WTC11 (cell line): ENCODE measurements at regions not wholly inside any gene's neighbourhood (a gene's known extent, or its start where the extent isn't known, plus 50 kb on each side); places are given as distances from the start of the nearest gene placed in this dataset.

ENCODE experiments used
- ATAC-seq: fragments of 200-7000 bp; cut with Tn5 transposase; 2 replicates; pipeline ENCODE4 v1.10.0; 2021; ENCODE audit warnings: mild to moderate bottlenecking, moderate library complexity
- CTCF ChIA-PET: fragments of 300-600 bp; sonication (Branson Sonifier 250); formaldehyde crosslinking; loops from one replicate; lab custom pipeline; 2021; ENCODE audit warnings: antibody characterized with exemption; lab: Charles Lee
- POLR2A ChIA-PET: fragments of 350-600 bp; sonication (Branson Sonifier 250); formaldehyde crosslinking; loops from one replicate; lab custom pipeline; 2021; ENCODE audit warnings: antibody characterized with exemption; lab: Charles Lee
- DNase-seq: peaks from one replicate; pipeline ENCODE4 v3.0.0; 2021; ENCODE audit warnings: low spot score
- H3K27ac Mint-ChIP-seq: 2 replicates; pipeline ENCODE4 v1.8.0; 2021; ENCODE audit warnings: mixed read lengths
- H3K27me3 Mint-ChIP-seq: 2 replicates; pipeline ENCODE4 v1.8.0; 2021; ENCODE audit warnings: low read depth, mild to moderate bottlenecking, moderate library complexity, mixed read lengths
- H3K36me3 Mint-ChIP-seq: 2 replicates; pipeline ENCODE4 v1.8.0; 2021; ENCODE audit warnings: mixed read lengths
- H3K4me1 Mint-ChIP-seq: 2 replicates; pipeline ENCODE4 v1.8.0; 2022; ENCODE audit warnings: mixed read lengths
- H3K4me3 Mint-ChIP-seq: 2 replicates; pipeline ENCODE4 v1.8.0; 2021; ENCODE audit warnings: mild to moderate bottlenecking, moderate library complexity, mixed read lengths
- H3K9me3 Mint-ChIP-seq: 2 replicates; pipeline ENCODE4 v1.8.0; 2021; ENCODE audit warnings: mixed read lengths
- EMX1 ChIP-seq: fragments of 250-450 bp; sonication (Bioruptor Pico); IDR thresholded peaks from 2 replicates; pipeline ENCODE4 v1.8.0; 2021; ENCODE audit warnings: mild to moderate bottlenecking
- GTF2I ChIP-seq: fragments of 250-450 bp; sonication (Bioruptor Pico); conservative IDR thresholded peaks from 2 replicates; pipeline ENCODE4 v1.4.0; 2021; ENCODE audit warnings: mild to moderate bottlenecking
- MXD4 ChIP-seq: fragments of 250-450 bp; sonication (Bioruptor Pico); IDR thresholded peaks from 2 replicates; pipeline ENCODE4 v1.8.0; 2021; ENCODE audit warnings: mild to moderate bottlenecking, moderate library complexity, borderline replicate concordance
- OVOL2 ChIP-seq: fragments of 250-450 bp; sonication (Bioruptor Pico); IDR thresholded peaks from 2 replicates; pipeline ENCODE4 v1.9.0; 2021; ENCODE audit warnings: mild to moderate bottlenecking, borderline replicate concordance
- RELA ChIP-seq: sonication (generic); formaldehyde crosslinking; IDR thresholded peaks from 2 replicates; pipeline ENCODE4 v1.8.1; 2022; ENCODE audit warnings: missing genetic modification reagents, mild to moderate bottlenecking, borderline replicate concordance
- SMAD3 ChIP-seq: sonication (generic); formaldehyde crosslinking; IDR thresholded peaks from 2 replicates; pipeline ENCODE4 v1.8.0; 2022; ENCODE audit warnings: missing genetic modification reagents, mild to moderate bottlenecking, borderline replicate concordance
- SOX15 ChIP-seq: fragments of 250-450 bp; sonication (Bioruptor Pico); IDR thresholded peaks from 2 replicates; pipeline ENCODE4 v1.9.0; 2021; ENCODE audit warnings: mild to moderate bottlenecking
- ZNF138 ChIP-seq: sonication (generic); formaldehyde crosslinking; conservative IDR thresholded peaks from 2 replicates; pipeline ENCODE4 v1.8.1; 2022; ENCODE audit warnings: mild to moderate bottlenecking, moderate library complexity, missing genetic modification reagents
- ZNF219 ChIP-seq: sonication (generic); formaldehyde crosslinking; IDR thresholded peaks from 2 replicates; pipeline ENCODE4 v1.8.0; 2023; ENCODE audit warnings: missing genetic modification reagents, mild to moderate bottlenecking, borderline replicate concordance
- TF ChIP-seq, protein P1 (sequence below): fragments of 250-450 bp; sonication (Bioruptor Pico); IDR thresholded peaks from 2 replicates; pipeline ENCODE4 v2.1.2; 2022; ENCODE audit warnings: mild to moderate bottlenecking, moderate library complexity
- TF ChIP-seq, protein P2 (sequence below): sonication (generic); formaldehyde crosslinking; IDR thresholded peaks from 2 replicates; pipeline ENCODE4 v1.8.1; 2022; ENCODE audit warnings: low read depth, mild to moderate bottlenecking, moderate library complexity, missing genetic modification reagents, borderline replicate concordance
- TF ChIP-seq, protein P3 (sequence below): sonication (generic); formaldehyde crosslinking; IDR thresholded peaks from 2 replicates; pipeline ENCODE4 v1.8.0; 2023; ENCODE audit warnings: missing genetic modification reagents, mild to moderate bottlenecking, borderline replicate concordance
- TF ChIP-seq, protein P4 (sequence below): fragments of 200-600 bp; IDR thresholded peaks from 2 replicates; pipeline ENCODE4 v1.8.0; 2022; ENCODE audit warnings: antibody characterized with exemption
- TF ChIP-seq, protein P5 (sequence below): fragments of 250-450 bp; sonication (Bioruptor Pico); conservative IDR thresholded peaks from 2 replicates; pipeline ENCODE4 v1.9.0; 2021; ENCODE audit warnings: mild to moderate bottlenecking
- TF ChIP-seq, protein P6 (sequence below): sonication (generic); formaldehyde crosslinking; IDR thresholded peaks from 2 replicates; pipeline ENCODE4 v1.8.1; 2023; ENCODE audit warnings: mild to moderate bottlenecking, missing genetic modification reagents
- TF ChIP-seq, protein P7 (sequence below): sonication (generic); formaldehyde crosslinking; IDR thresholded peaks from 2 replicates; pipeline ENCODE4 v1.8.0; 2022; ENCODE audit warnings: mild to moderate bottlenecking, missing genetic modification reagents
- TF ChIP-seq, protein P8 (sequence below): sonication (generic); formaldehyde crosslinking; IDR thresholded peaks from 2 replicates; pipeline ENCODE4 v1.8.1; 2023; ENCODE audit warnings: mild to moderate bottlenecking, missing genetic modification reagents, moderate library complexity

DNA sequence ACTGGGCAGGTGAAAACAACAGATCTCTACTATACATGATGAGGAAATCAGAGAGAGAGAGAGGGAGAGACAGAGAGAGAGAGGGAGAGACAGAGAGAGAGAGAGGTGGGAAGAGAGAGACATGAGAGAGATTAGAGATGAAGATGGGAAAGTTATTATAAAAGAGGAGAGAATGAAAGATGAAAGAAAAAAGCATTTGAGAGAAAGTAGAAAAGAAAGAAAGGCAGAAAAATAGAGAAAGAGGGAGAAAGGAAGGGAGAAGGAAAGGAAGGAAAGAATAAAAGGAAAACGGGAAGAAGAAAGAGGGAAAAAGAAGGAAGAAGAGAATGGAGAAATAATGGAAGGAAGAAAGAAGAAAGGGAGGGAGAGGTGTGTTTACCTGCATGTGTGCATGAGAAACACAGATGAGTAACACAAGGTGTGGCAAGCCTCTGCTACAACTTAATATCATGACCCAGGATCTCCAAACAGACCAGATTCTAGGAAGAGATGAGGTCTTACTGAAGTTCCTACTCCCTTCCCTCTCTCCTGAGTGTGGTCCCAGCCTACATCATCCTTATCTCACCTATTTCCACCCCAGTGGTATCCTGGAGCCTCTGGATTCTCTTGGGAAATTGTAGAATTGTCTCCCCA is 176.3 kb downstream of the C12orf75 start (continued):
- TF ChIP-seq, protein P1, sequence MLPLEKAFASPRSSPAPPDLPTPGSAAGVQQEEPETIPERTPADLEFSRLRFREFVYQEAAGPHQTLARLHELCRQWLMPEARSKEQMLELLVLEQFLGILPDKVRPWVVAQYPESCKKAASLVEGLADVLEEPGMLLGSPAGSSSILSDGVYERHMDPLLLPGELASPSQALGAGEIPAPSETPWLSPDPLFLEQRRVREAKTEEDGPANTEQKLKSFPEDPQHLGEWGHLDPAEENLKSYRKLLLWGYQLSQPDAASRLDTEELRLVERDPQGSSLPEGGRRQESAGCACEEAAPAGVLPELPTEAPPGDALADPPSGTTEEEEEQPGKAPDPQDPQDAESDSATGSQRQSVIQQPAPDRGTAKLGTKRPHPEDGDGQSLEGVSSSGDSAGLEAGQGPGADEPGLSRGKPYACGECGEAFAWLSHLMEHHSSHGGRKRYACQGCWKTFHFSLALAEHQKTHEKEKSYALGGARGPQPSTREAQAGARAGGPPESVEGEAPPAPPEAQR (CRISPR knock-in tag) = no peak

DNA sequence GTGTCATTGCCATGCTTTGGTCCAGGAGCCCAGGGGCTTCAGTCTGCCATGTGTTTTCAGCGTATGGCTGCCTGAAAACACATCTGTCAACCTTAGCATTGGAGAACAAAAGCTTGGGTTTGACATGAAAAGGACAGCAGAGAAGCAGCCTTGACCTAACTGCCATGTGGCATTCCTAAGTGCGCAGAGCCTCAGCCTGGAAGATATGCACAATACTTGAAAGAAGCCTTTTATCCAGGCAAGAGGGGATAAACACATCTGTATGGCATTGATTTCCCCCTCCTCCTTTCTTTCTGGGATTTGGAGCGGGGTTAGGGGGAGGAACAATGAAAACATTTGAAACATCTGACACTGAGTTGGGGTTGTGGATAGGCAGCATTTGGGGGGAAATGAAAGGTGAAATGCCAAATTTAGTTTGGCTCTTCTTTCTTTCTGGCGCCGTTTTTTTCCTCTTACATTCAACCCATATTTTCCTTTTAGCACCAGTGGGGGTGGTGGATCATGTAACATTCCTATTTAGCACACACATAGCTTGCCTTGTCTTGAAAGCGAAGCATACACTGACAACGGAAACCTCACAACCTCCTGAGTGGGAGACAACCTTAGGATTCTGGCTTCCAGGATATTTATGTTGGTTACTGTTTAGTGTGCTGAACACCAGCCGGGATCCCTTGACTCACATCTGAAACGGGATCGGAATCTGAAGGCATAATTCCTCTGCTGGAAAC is 177.0 kb downstream of the C12orf75 start:
- Mint-ChIP-seq H3K27ac (no peak overlapping the region), H3K36me3 (no peaks in the 10 kb centered on the region), H3K27me3 (no peaks in the 10 kb centered on the region), H3K4me3 (no peak overlapping the region), H3K4me1 (no peaks in the 10 kb centered on the region), H3K9me3 (no peaks in the 10 kb centered on the region)
- TF ChIP-seq ZNF138 (no peak), OVOL2 (CRISPR knock-in tag) (no peak), GTF2I (no peak), ZNF219 (no peak)
- TF ChIP-seq, protein P2, sequence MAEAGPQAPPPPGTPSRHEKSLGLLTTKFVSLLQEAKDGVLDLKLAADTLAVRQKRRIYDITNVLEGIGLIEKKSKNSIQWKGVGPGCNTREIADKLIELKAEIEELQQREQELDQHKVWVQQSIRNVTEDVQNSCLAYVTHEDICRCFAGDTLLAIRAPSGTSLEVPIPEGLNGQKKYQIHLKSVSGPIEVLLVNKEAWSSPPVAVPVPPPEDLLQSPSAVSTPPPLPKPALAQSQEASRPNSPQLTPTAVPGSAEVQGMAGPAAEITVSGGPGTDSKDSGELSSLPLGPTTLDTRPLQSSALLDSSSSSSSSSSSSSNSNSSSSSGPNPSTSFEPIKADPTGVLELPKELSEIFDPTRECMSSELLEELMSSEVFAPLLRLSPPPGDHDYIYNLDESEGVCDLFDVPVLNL (CRISPR knock-in tag) = no peak
- TF ChIP-seq, protein P3, sequence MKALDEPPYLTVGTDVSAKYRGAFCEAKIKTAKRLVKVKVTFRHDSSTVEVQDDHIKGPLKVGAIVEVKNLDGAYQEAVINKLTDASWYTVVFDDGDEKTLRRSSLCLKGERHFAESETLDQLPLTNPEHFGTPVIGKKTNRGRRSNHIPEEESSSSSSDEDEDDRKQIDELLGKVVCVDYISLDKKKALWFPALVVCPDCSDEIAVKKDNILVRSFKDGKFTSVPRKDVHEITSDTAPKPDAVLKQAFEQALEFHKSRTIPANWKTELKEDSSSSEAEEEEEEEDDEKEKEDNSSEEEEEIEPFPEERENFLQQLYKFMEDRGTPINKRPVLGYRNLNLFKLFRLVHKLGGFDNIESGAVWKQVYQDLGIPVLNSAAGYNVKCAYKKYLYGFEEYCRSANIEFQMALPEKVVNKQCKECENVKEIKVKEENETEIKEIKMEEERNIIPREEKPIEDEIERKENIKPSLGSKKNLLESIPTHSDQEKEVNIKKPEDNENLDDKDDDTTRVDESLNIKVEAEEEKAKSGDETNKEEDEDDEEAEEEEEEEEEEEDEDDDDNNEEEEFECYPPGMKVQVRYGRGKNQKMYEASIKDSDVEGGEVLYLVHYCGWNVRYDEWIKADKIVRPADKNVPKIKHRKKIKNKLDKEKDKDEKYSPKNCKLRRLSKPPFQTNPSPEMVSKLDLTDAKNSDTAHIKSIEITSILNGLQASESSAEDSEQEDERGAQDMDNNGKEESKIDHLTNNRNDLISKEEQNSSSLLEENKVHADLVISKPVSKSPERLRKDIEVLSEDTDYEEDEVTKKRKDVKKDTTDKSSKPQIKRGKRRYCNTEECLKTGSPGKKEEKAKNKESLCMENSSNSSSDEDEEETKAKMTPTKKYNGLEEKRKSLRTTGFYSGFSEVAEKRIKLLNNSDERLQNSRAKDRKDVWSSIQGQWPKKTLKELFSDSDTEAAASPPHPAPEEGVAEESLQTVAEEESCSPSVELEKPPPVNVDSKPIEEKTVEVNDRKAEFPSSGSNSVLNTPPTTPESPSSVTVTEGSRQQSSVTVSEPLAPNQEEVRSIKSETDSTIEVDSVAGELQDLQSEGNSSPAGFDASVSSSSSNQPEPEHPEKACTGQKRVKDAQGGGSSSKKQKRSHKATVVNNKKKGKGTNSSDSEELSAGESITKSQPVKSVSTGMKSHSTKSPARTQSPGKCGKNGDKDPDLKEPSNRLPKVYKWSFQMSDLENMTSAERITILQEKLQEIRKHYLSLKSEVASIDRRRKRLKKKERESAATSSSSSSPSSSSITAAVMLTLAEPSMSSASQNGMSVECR (CRISPR knock-in tag) = no peak
- TF ChIP-seq, protein P4, sequence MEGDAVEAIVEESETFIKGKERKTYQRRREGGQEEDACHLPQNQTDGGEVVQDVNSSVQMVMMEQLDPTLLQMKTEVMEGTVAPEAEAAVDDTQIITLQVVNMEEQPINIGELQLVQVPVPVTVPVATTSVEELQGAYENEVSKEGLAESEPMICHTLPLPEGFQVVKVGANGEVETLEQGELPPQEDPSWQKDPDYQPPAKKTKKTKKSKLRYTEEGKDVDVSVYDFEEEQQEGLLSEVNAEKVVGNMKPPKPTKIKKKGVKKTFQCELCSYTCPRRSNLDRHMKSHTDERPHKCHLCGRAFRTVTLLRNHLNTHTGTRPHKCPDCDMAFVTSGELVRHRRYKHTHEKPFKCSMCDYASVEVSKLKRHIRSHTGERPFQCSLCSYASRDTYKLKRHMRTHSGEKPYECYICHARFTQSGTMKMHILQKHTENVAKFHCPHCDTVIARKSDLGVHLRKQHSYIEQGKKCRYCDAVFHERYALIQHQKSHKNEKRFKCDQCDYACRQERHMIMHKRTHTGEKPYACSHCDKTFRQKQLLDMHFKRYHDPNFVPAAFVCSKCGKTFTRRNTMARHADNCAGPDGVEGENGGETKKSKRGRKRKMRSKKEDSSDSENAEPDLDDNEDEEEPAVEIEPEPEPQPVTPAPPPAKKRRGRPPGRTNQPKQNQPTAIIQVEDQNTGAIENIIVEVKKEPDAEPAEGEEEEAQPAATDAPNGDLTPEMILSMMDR = no peak
- ATAC-seq (no peak), DNase-seq (no peak)
- CTCF ChIA-PET = no interaction called here
- POLR2A ChIA-PET = no interaction called here

DNA sequence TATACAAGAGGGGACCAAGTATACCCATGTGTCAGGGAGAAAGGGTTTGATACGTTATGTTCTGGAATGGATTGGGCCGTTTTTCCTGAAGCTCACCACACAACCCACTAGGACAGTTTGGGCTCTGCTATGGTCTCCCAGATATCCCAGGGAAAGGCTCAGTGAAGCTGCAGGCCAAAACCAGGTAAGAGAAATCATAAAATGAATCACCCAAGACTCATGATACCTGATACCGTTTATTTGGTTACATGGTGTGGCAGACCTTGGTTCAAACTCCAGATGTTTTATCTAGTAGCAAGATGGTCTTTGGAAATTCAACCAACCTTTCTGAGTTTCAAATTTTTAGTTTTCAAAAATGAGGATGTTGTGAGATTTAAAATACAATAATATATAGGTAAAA is 177.6 kb downstream of the C12orf75 start:
- H3K27ac Mint-ChIP-seq = no peak overlapping the region
- ChIA-PET POLR2A (no interaction called here), CTCF (no interaction called here)
- no peaks in the 10 kb centered on the region for H3K9me3 Mint-ChIP-seq
- no peaks in the 10 kb centered on the region for H3K36me3 Mint-ChIP-seq
- no peaks in the 10 kb centered on the region for H3K4me1 Mint-ChIP-seq
- H3K4me3 Mint-ChIP-seq = no peak overlapping the region
- H3K27me3 Mint-ChIP-seq = no peaks in the 10 kb centered on the region
- no peak for ATAC-seq
- no peak for DNase-seq
- TF ChIP-seq, protein P5, sequence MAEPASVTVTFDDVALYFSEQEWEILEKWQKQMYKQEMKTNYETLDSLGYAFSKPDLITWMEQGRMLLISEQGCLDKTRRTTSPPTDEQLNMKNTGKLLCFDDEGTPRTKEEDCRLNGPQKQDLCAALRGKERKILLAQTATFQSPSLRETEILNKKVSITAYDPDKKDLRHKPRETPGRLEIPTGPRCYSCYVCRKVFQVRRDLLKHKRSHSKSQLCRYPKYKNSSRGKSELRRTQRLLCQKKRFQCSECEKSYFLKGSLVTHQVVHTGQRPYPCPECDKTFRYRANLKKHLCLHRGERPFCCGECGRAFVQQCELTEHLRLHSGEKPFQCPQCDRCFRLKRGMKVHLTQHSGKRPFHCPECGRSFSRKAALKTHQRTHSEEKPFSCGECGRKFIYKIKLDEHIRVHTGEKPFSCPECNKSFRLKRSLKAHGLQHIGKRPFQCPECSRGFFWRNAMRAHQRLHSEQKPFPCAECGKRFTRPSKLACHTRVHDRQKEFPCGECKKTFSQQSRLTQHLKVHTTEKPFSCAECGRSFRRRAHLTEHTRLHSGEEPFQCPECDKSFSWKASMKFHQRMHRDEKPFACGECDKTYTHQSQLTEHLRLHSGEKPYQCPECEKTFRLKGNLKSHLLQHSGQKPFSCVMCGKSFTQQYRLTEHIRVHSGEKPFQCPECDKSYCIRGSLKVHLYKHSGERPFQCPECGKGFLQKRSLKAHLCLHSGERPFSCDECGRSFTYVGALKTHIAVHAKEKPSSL = no peak
- TF ChIP-seq SMAD3 (CRISPR knock-in tag) = no peak
- TF ChIP-seq MXD4 (CRISPR knock-in tag) = no peak
- TF ChIP-seq, protein P6, sequence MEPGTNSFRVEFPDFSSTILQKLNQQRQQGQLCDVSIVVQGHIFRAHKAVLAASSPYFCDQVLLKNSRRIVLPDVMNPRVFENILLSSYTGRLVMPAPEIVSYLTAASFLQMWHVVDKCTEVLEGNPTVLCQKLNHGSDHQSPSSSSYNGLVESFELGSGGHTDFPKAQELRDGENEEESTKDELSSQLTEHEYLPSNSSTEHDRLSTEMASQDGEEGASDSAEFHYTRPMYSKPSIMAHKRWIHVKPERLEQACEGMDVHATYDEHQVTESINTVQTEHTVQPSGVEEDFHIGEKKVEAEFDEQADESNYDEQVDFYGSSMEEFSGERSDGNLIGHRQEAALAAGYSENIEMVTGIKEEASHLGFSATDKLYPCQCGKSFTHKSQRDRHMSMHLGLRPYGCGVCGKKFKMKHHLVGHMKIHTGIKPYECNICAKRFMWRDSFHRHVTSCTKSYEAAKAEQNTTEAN (CRISPR knock-in tag) = no peak
- TF ChIP-seq EMX1 (CRISPR knock-in tag) = no peak
- TF ChIP-seq, protein P7, sequence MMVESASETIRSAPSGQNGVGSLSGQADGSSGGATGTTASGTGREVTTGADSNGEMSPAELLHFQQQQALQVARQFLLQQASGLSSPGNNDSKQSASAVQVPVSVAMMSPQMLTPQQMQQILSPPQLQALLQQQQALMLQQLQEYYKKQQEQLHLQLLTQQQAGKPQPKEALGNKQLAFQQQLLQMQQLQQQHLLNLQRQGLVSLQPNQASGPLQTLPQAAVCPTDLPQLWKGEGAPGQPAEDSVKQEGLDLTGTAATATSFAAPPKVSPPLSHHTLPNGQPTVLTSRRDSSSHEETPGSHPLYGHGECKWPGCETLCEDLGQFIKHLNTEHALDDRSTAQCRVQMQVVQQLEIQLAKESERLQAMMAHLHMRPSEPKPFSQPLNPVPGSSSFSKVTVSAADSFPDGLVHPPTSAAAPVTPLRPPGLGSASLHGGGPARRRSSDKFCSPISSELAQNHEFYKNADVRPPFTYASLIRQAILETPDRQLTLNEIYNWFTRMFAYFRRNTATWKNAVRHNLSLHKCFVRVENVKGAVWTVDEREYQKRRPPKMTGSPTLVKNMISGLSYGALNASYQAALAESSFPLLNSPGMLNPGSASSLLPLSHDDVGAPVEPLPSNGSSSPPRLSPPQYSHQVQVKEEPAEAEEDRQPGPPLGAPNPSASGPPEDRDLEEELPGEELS = no peak
- TF ChIP-seq SOX15 = no peak
- TF ChIP-seq, protein P8, sequence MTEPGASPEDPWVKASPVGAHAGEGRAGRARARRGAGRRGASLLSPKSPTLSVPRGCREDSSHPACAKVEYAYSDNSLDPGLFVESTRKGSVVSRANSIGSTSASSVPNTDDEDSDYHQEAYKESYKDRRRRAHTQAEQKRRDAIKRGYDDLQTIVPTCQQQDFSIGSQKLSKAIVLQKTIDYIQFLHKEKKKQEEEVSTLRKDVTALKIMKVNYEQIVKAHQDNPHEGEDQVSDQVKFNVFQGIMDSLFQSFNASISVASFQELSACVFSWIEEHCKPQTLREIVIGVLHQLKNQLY = no peak
- no peak for TF ChIP-seq RELA (CRISPR knock-in tag)
